HL-60 (cell line): ENCODE measurements at regions not wholly inside any gene's neighbourhood (a gene's known extent, or its start where the extent isn't known, plus 50 kb on each side); places are given as distances from the start of the nearest gene placed in this dataset.

ENCODE experiments used
- DNase-seq, 2 experiments: peaks; one replicate each; pipeline ENCODE4 v3.0.0-alpha.2; 2010 to 2020; ENCODE audit warnings: low read depth in 1 of 2, low spot score in 1 of 2
- H3K27ac ChIP-seq: fragments of 250-450 bp; sonication (Bioruptor Pico); replicated peaks from 2 replicates; pipeline ENCODE4 v1.5.1; 2020; ENCODE audit warnings: mild to moderate bottlenecking, moderate library complexity
- H3K27me3 ChIP-seq: fragments of 250-450 bp; sonication (Bioruptor Pico); 2 replicates; pipeline ENCODE4 v1.5.1; 2021; ENCODE audit warnings: mild to moderate bottlenecking, moderate library complexity; ENCODE audit not compliant: insufficient read depth, poor library complexity, severe bottlenecking
- H3K4me3 ChIP-seq: replicated peaks from 2 replicates; pipeline ENCODE4 v1.5.1; 2011; ENCODE audit warnings: mild to moderate bottlenecking, control low read depth, low read length; ENCODE audit not compliant: insufficient read depth
- GABPA ChIP-seq: IDR thresholded peaks from 2 replicates; pipeline ENCODE4 v1.6.1; 2012; ENCODE audit warnings: low read depth
- POLR2AphosphoS5 ChIP-seq: IDR thresholded peaks from 2 replicates; pipeline ENCODE4 v1.6.1; 2012; ENCODE audit warnings: low read depth
- REST ChIP-seq: IDR thresholded peaks from 2 replicates; pipeline ENCODE4 v1.6.1; 2012; ENCODE audit warnings: low read depth; ENCODE audit not compliant: insufficient replicate concordance
- SPI1 ChIP-seq: IDR thresholded peaks from 2 replicates; pipeline ENCODE4 v1.6.1; 2012; ENCODE audit warnings: low read depth, mild to moderate bottlenecking, borderline replicate concordance
- TF ChIP-seq, protein P1 (sequence below): IDR thresholded peaks from one replicate; pipeline ENCODE4 v1.5.1; 2011; ENCODE audit warnings: low read length, control low read depth, inconsistent platforms; ENCODE audit not compliant: insufficient read depth

- DNase-seq, result no peak
- TF ChIP-seq REST (no peak), SPI1 (no peak), POLR2AphosphoS5 (no peak), GABPA (no peak)
- TF ChIP-seq, protein P1, sequence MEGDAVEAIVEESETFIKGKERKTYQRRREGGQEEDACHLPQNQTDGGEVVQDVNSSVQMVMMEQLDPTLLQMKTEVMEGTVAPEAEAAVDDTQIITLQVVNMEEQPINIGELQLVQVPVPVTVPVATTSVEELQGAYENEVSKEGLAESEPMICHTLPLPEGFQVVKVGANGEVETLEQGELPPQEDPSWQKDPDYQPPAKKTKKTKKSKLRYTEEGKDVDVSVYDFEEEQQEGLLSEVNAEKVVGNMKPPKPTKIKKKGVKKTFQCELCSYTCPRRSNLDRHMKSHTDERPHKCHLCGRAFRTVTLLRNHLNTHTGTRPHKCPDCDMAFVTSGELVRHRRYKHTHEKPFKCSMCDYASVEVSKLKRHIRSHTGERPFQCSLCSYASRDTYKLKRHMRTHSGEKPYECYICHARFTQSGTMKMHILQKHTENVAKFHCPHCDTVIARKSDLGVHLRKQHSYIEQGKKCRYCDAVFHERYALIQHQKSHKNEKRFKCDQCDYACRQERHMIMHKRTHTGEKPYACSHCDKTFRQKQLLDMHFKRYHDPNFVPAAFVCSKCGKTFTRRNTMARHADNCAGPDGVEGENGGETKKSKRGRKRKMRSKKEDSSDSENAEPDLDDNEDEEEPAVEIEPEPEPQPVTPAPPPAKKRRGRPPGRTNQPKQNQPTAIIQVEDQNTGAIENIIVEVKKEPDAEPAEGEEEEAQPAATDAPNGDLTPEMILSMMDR, result no peak
- Histone ChIP-seq H3K27ac (no peak overlapping the region), H3K4me3 (no peak overlapping the region), H3K27me3 (no peaks in the 10 kb centered on the region)
These were observed 88.2 kb downstream of the NREP start for GRCh38 chr5:111668477-111669414.

GRCh38 chr5:111667128-111667736, 89.8 kb downstream of the NREP start:
- TF ChIP-seq SPI1, result no peak
- TF ChIP-seq, protein P1, result no peak
- TF ChIP-seq GABPA, result no peak
- TF ChIP-seq POLR2AphosphoS5, result no peak
- TF ChIP-seq REST, result no peak
- H3K27me3 ChIP-seq, result no peaks in the 10 kb centered on the region
- no peak for DNase-seq
- H3K27ac ChIP-seq, result no peak overlapping the region
- H3K4me3 ChIP-seq, result no peak overlapping the region

DNA sequence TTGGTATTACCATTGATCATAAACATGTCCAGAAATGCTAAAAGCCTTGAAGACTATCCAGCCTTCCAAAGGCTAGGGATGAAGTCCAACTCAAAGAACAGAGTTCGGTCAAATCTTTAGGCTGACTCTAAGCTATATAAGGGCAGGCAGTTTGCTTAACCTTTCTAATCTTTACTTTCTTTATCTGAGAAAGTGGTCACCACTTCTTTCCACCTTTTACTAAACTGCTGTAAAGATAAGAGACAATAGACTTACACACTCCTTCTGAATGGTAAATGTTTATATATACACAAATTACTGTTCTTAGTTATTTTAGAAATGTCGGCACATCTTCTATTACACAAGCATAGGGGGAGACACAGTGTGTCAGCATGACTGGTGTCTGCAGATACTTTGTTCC, 100.4 kb downstream of the NREP start:
- DNase-seq, result no peak
- no peak overlapping the region for H3K27ac ChIP-seq
- no peak overlapping the region for H3K4me3 ChIP-seq
- no peaks in the 10 kb centered on the region for H3K27me3 ChIP-seq
- TF ChIP-seq POLR2AphosphoS5 (no peak), SPI1 (no peak), REST (no peak), GABPA (no peak)
- TF ChIP-seq, protein P1, result no peak
